ENCODE measurements at regions not wholly inside any gene's neighbourhood (a gene's known extent, or its start where the extent isn't known, plus 50 kb on each side); places are given as distances from the start of the nearest gene placed in this dataset.
"Not testable (repeated sequence)": the region's sequence is repeated elsewhere in the genome, so short reads cannot be mapped to it uniquely, and the experiment has no call there.

GRCh38 chr14:23729720-23730387, 93.7 kb downstream of the DHRS2 start:
- CTCF ChIA-PET, result interaction anchor here (0.6 to 1.2 kb wide), 3 partner anchors 97 to 181 kb away, joined by 4 to 5 read pairs (median 4); no protein-coding TSS in a partner anchor
- TF ChIP-seq LEF1 (IDR thresholded peaks at IDR 0.05; ENCODE audit: borderline replicate concordance) (no peak), ZNF384 (IDR thresholded peaks at IDR 0.05) (no peak)
- TF ChIP-seq, protein P1, sequence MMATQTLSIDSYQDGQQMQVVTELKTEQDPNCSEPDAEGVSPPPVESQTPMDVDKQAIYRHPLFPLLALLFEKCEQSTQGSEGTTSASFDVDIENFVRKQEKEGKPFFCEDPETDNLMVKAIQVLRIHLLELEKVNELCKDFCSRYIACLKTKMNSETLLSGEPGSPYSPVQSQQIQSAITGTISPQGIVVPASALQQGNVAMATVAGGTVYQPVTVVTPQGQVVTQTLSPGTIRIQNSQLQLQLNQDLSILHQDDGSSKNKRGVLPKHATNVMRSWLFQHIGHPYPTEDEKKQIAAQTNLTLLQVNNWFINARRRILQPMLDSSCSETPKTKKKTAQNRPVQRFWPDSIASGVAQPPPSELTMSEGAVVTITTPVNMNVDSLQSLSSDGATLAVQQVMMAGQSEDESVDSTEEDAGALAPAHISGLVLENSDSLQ (IDR thresholded peaks at IDR 0.05), result peak; percentile 67
- POLR2A ChIA-PET, result no interaction called here
- DNase-seq (ENCODE audit: extremely low spot score), result peak; percentile 34

GRCh38 chr14:23735394-23735793, 99.2 kb downstream of the DHRS2 start:
- no peak for DNase-seq (ENCODE audit: extremely low spot score)
- POLR2A ChIA-PET, result no interaction called here
- no peak for TF ChIP-seq LEF1 (IDR thresholded peaks at IDR 0.05; ENCODE audit: borderline replicate concordance)
- TF ChIP-seq TARDBP (IDR thresholded peaks at IDR 0.05), result no peak
- no peak for TF ChIP-seq SUZ12 (IDR thresholded peaks at IDR 0.05)
- TF ChIP-seq ELF4 (IDR thresholded peaks at IDR 0.05), result no peak
- no peak for TF ChIP-seq NFRKB (IDR thresholded peaks at IDR 0.05)
- TF ChIP-seq FOXM1 (IDR thresholded peaks at IDR 0.05; ENCODE audit: borderline replicate concordance), result no peak
- CTCF ChIA-PET, result no interaction called here

DNA sequence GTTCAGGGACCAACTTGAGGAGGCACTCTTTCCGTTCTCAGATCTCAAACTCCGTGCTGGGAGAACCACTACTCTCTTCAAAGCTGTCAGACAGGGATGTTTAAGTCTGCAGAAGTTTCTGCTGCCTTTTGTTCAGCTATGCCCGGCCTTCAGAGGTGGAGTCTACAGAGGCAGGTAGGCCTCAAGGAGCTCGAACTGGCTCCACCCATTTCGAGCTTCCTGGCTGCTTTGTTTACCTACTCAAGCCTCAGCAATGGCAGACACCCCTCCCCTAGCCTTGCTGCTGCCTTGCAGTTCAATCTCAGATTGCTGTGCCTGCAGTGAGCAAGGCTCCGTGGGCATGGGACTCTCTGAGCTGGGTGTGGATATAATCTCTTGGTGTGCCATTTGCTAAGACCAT, 108.2 kb downstream of the DHRS2 start:
- CTCF ChIA-PET; POLR2A ChIA-PET; DNase-seq (ENCODE audit: extremely low spot score): not testable (repeated sequence)

DNA sequence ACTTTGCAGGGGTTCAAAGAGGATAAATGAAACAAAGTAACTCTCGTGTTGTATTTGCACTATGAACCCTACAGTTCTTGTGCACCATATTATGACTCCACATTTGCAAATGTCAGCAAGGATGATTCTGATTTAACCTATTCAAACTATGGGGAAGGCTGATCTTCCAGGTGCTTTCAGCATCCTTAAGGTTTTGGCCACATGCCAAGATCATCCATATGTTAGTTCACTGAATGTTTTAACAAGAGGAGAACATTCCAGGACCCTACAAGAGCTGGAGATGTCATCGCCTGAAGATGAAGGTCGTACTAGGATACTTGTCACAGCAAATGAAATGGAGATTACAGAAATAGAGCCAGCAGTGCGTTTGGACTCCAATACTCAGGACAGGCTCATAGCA, 114.2 kb downstream of the DHRS2 start:
- no peak for TF ChIP-seq BHLHE40 (IDR thresholded peaks at IDR 0.05; ENCODE audit: borderline replicate concordance)
- TF ChIP-seq ARNT (IDR thresholded peaks at IDR 0.05), result no peak
- TF ChIP-seq FOXM1 (IDR thresholded peaks at IDR 0.05; ENCODE audit: borderline replicate concordance), result no peak
- no peak for TF ChIP-seq SUZ12 (IDR thresholded peaks at IDR 0.05)
- TF ChIP-seq SP1 (IDR thresholded peaks at IDR 0.05), result no peak
- no peak for TF ChIP-seq LEF1 (IDR thresholded peaks at IDR 0.05; ENCODE audit: borderline replicate concordance)
- TF ChIP-seq HDGF (IDR thresholded peaks at IDR 0.05; ENCODE audit: borderline replicate concordance), result no peak
- TF ChIP-seq NFRKB (IDR thresholded peaks at IDR 0.05), result no peak
- CTCF ChIA-PET, result interaction anchor here (0.7 kb wide), 1 partner anchor 188 kb away, joined by 6 read pairs; no protein-coding TSS in a partner anchor
- no peak for DNase-seq (ENCODE audit: extremely low spot score)
- POLR2A ChIA-PET, result no interaction called here

- ChIA-PET POLR2A (no interaction called here), CTCF (no interaction called here)
- no peak for DNase-seq (ENCODE audit: extremely low spot score)
- no peak for TF ChIP-seq FOXM1 (IDR thresholded peaks at IDR 0.05; ENCODE audit: borderline replicate concordance)
- TF ChIP-seq SP1 (IDR thresholded peaks at IDR 0.05), result no peak
- TF ChIP-seq SUZ12 (IDR thresholded peaks at IDR 0.05), result no peak
- TF ChIP-seq CTBP1 (IDR thresholded peaks at IDR 0.05; ENCODE audit: borderline replicate concordance), result no peak
- TF ChIP-seq L3MBTL2 (conservative IDR thresholded peaks at IDR 0.05), result no peak
- no peak for TF ChIP-seq HDGF (IDR thresholded peaks at IDR 0.05; ENCODE audit: borderline replicate concordance)
- TF ChIP-seq ELF4 (IDR thresholded peaks at IDR 0.05), result no peak
- TF ChIP-seq LEF1 (IDR thresholded peaks at IDR 0.05; ENCODE audit: borderline replicate concordance), result no peak
- TF ChIP-seq FOXA1 (IDR thresholded peaks at IDR 0.05), result no peak
- TF ChIP-seq TARDBP (IDR thresholded peaks at IDR 0.05), result no peak
- no peak for TF ChIP-seq NFRKB (IDR thresholded peaks at IDR 0.05)
- TF ChIP-seq FOXK2 (IDR thresholded peaks at IDR 0.05), result no peak
- TF ChIP-seq ARNT (IDR thresholded peaks at IDR 0.05), result no peak
- no peak for TF ChIP-seq BHLHE40 (IDR thresholded peaks at IDR 0.05; ENCODE audit: borderline replicate concordance)
- no peak for TF ChIP-seq ZNF384 (IDR thresholded peaks at IDR 0.05)
- TF ChIP-seq, protein P1 (IDR thresholded peaks at IDR 0.05), result no peak
Observed at GRCh38 chr14:23751616-23752015, 115.5 kb downstream of the DHRS2 start.

GRCh38 chr14:23763394-23763793, 127.2 kb downstream of the DHRS2 start:
- TF ChIP-seq, protein P1 (IDR thresholded peaks at IDR 0.05), result no peak
- TF ChIP-seq FOXA1 (IDR thresholded peaks at IDR 0.05) (no peak), FOXK2 (IDR thresholded peaks at IDR 0.05) (no peak), L3MBTL2 (conservative IDR thresholded peaks at IDR 0.05) (no peak), BHLHE40 (IDR thresholded peaks at IDR 0.05; ENCODE audit: borderline replicate concordance) (no peak), ZNF384 (IDR thresholded peaks at IDR 0.05) (no peak), SP1 (IDR thresholded peaks at IDR 0.05) (no peak), FOXM1 (IDR thresholded peaks at IDR 0.05; ENCODE audit: borderline replicate concordance) (no peak), CTBP1 (IDR thresholded peaks at IDR 0.05; ENCODE audit: borderline replicate concordance) (no peak), HDGF (IDR thresholded peaks at IDR 0.05; ENCODE audit: borderline replicate concordance) (no peak), LEF1 (IDR thresholded peaks at IDR 0.05; ENCODE audit: borderline replicate concordance) (no peak), SUZ12 (IDR thresholded peaks at IDR 0.05) (no peak)
- CTCF ChIA-PET, result no interaction called here
- POLR2A ChIA-PET, result no interaction called here
- no peak for DNase-seq (ENCODE audit: extremely low spot score)

All from HEK293T (cell line).